ENCODE measurements at regions not wholly inside any gene's neighbourhood (a gene's known extent, or its start where the extent isn't known, plus 50 kb on each side); places are given as distances from the start of the nearest gene placed in this dataset.

GRCh38 chr5:35356725-35357124, 126.4 kb upstream of the PRLR start:
- no peaks in the 10 kb centered on the region for H3K36me3 ChIP-seq
- H3K27ac ChIP-seq: no peak overlapping the region
- no peaks in the 10 kb centered on the region for H3K4me1 ChIP-seq
- H3K4me3 ChIP-seq: no peak overlapping the region
- H3K9me3 ChIP-seq: no peaks in the 10 kb centered on the region
- intact Hi-C loops (cut with DNase I; ENCODE audit: low total_unique reads): no loop called here
- no peaks in the 10 kb centered on the region for H3K27me3 ChIP-seq
- no peak for TF ChIP-seq CTCF (IDR thresholded peaks at IDR 0.05)
- DNase-seq: no peak

GRCh38 chr5:35354751-35355150, 124.5 kb upstream of the PRLR start:
- no peak overlapping the region for H3K4me3 ChIP-seq
- H3K27ac ChIP-seq: no peak overlapping the region
- H3K27me3 ChIP-seq: no peaks in the 10 kb centered on the region
- intact Hi-C loops (cut with DNase I; ENCODE audit: low total_unique reads): no loop called here
- no peaks in the 10 kb centered on the region for H3K9me3 ChIP-seq
- DNase-seq: no peak
- H3K4me1 ChIP-seq: no peaks in the 10 kb centered on the region
- H3K36me3 ChIP-seq: no peaks in the 10 kb centered on the region
- no peak for TF ChIP-seq CTCF (IDR thresholded peaks at IDR 0.05)

GRCh38 chr5:35345222-35345621, 114.9 kb upstream of the PRLR start:
- Histone ChIP-seq H3K36me3 (no peaks in the 10 kb centered on the region), H3K27me3 (no peaks in the 10 kb centered on the region), H3K4me1 (no peaks in the 10 kb centered on the region), H3K4me3 (no peak overlapping the region), H3K27ac (no peak overlapping the region), H3K9me3 (no peaks in the 10 kb centered on the region)
- no peak for DNase-seq
- no peak for TF ChIP-seq CTCF (IDR thresholded peaks at IDR 0.05)
- intact Hi-C loops (cut with DNase I; ENCODE audit: low total_unique reads): loop anchor here (5.0 kb wide), 1 partner anchor 617 kb away; no protein-coding TSS in a partner anchor

- no peak for TF ChIP-seq CTCF (IDR thresholded peaks at IDR 0.05)
- Histone ChIP-seq H3K4me3 (no peak overlapping the region), H3K36me3 (no peaks in the 10 kb centered on the region), H3K27me3 (no peaks in the 10 kb centered on the region), H3K4me1 (no peaks in the 10 kb centered on the region), H3K9me3 (no peaks in the 10 kb centered on the region), H3K27ac (no peak overlapping the region)
- DNase-seq: no peak
- intact Hi-C loops (cut with DNase I; ENCODE audit: low total_unique reads): no loop called here
Measured at GRCh38 chr5:35342664-35343063, 112.4 kb upstream of the PRLR start.

- Histone ChIP-seq H3K4me3 (no peak overlapping the region), H3K4me1 (no peaks in the 10 kb centered on the region), H3K36me3 (no peaks in the 10 kb centered on the region), H3K9me3 (no peaks in the 10 kb centered on the region), H3K27me3 (no peaks in the 10 kb centered on the region), H3K27ac (no peak overlapping the region)
- DNase-seq: no peak
- no peak for TF ChIP-seq CTCF (IDR thresholded peaks at IDR 0.05)
- intact Hi-C loops (cut with DNase I; ENCODE audit: low total_unique reads): no loop called here
Measured at GRCh38 chr5:35341189-35341588, 110.9 kb upstream of the PRLR start.

GRCh38 chr5:35339616-35340100, 109.4 kb upstream of the PRLR start:
- H3K27me3 ChIP-seq: no peaks in the 10 kb centered on the region
- H3K9me3 ChIP-seq: no peaks in the 10 kb centered on the region
- H3K27ac ChIP-seq: no peak overlapping the region
- H3K36me3 ChIP-seq: no peaks in the 10 kb centered on the region
- no peak overlapping the region for H3K4me3 ChIP-seq
- no peaks in the 10 kb centered on the region for H3K4me1 ChIP-seq
- TF ChIP-seq CTCF (IDR thresholded peaks at IDR 0.05): no peak
- DNase-seq: no peak
- intact Hi-C loops (cut with DNase I; ENCODE audit: low total_unique reads): no loop called here
